Aorta (tissue), 5 donors: ENCODE measurements at regions not wholly inside any gene's neighbourhood (a gene's known extent, or its start where the extent isn't known, plus 50 kb on each side); places are given as distances from the start of the nearest gene placed in this dataset.

Experiments used
- ATAC-seq: fragments of 200-7000 bp; cut with Tn5 transposase; one replicate; pipeline ENCODE4 v1.9.1; 2022; ENCODE audit warnings: moderate library complexity; ENCODE audit not compliant: low FRiP score
- DNase-seq, 2 donors: peaks; one replicate each; pipeline ENCODE4 v3.0.0-alpha.2; 2020
- H3K27ac ChIP-seq, 2 donors: one replicate each; pipeline ENCODE4 v1.5.1; 2013; ENCODE audit warnings: low read length in 2 of 2, mild to moderate bottlenecking in 2 of 2, moderate library complexity in 2 of 2, control low read depth in 1 of 2, inconsistent platforms in 1 of 2, low read depth in 1 of 2
- H3K27me3 ChIP-seq, 2 donors: one replicate each; pipeline ENCODE4 v1.6.1; 2013; ENCODE audit warnings: control low read depth in 1 of 2, low read length in 1 of 2, mild to moderate bottlenecking in 1 of 2, moderate library complexity in 1 of 2; ENCODE audit not compliant: insufficient read depth in 2 of 2, control insufficient read depth in 1 of 2
- H3K36me3 ChIP-seq, 2 donors: one replicate each; pipeline ENCODE4 v1.6.1; 2013; ENCODE audit warnings: control low read depth in 1 of 2, low read length in 1 of 2, mild to moderate bottlenecking in 1 of 2; ENCODE audit not compliant: insufficient read depth in 2 of 2, control insufficient read depth in 1 of 2
- H3K4me1 ChIP-seq, 2 donors: one replicate each; pipeline ENCODE4 v1.6.1; 2013; ENCODE audit warnings: low read length in 2 of 2, control low read depth in 1 of 2, mild to moderate bottlenecking in 1 of 2, moderate library complexity in 1 of 2; ENCODE audit not compliant: insufficient read depth in 2 of 2, control insufficient read depth in 1 of 2
- H3K4me3 ChIP-seq, 2 donors: one replicate each; pipeline ENCODE4 v1.5.1; 2013; ENCODE audit warnings: low read length in 2 of 2, control low read depth in 1 of 2, mild to moderate bottlenecking in 1 of 2
- H3K9me3 ChIP-seq: one replicate; pipeline ENCODE4 v1.6.1; 2013; ENCODE audit warnings: mild to moderate bottlenecking, low read length; ENCODE audit not compliant: control insufficient read depth
- WGBS, 2 donors: extraction: QIAGEN DNeasy Blood & Tissue Kit; methylation state at CpG; one replicate each; pipeline ENCODE4 v1.1.7; 2013; 5-methylcytosine and 5-hydroxymethylcytosine counted together
- intact Hi-C, 2 donors: fragments of 100-400 bp; cut with DNase I; formaldehyde crosslinking; loops; one replicate each; pipeline versions ENCODE4 v1.14.2 to v1.15.0; 2022
- donor health status: healthy with polysubstance abuse.
- donor health status: Bipolar disorder and iron deficiency.
- donor health status: DM: no; HTN: no; CAD: no.
- donor health status: DM: no; HTN: no; CAD: no.
- donor health status: DM: yes; HTN: yes; CAD: no.

GRCh38 chr2:136539355-136539754 is 226.0 kb upstream of the THSD7B start:
- Histone ChIP-seq H3K36me3 (no peaks in the 10 kb centered on the region), H3K9me3 (no peaks in the 10 kb centered on the region), H3K4me1 (no peaks in the 10 kb centered on the region), H3K4me3 (no peak overlapping the region), H3K27me3 (no peaks in the 10 kb centered on the region), H3K27ac (no peak overlapping the region)
- DNase-seq (no peak), ATAC-seq (no peak)
- intact Hi-C loops, result no loop called here
- 81 to 84% methylated on average over 5 of the region's 5 CpGs for WGBS, 2 donors

GRCh38 chr2:136538489-136538888 is 226.9 kb upstream of the THSD7B start:
- Histone ChIP-seq H3K27ac (no peak overlapping the region), H3K9me3 (no peaks in the 10 kb centered on the region), H3K36me3 (no peaks in the 10 kb centered on the region), H3K4me3 (no peak overlapping the region), H3K4me1 (no peaks in the 10 kb centered on the region), H3K27me3 (no peaks in the 10 kb centered on the region)
- intact Hi-C loops, result no loop called here
- DNase-seq (no peak), ATAC-seq (no peak)
- WGBS, 2 donors, result 51 to 57% methylated on average over 4 of the region's 4 CpGs

- WGBS, 2 donors, result 45 to 50% methylated on average over 3 of the region's 3 CpGs
- no peak for ATAC-seq
- Histone ChIP-seq H3K9me3 (peaks cover 4% of the 10 kb centered on the region), H3K4me3 (no peak overlapping the region), H3K4me1 (no peaks in the 10 kb centered on the region), H3K36me3 (no peaks in the 10 kb centered on the region), H3K27ac (no peak overlapping the region), H3K27me3 (no peaks in the 10 kb centered on the region)
- intact Hi-C loops, result no loop called here
- no peak for DNase-seq
These were observed 230.5 kb upstream of the THSD7B start for GRCh38 chr2:136534811-136535210.

GRCh38 chr2:136532171-136532570 is 233.2 kb upstream of the THSD7B start:
- WGBS, 2 donors, result 87 to 92% methylated on average over 2 of the region's 2 CpGs
- H3K36me3 ChIP-seq, result no peaks in the 10 kb centered on the region
- H3K27ac ChIP-seq, result no peak overlapping the region
- no peak for ATAC-seq
- H3K9me3 ChIP-seq, result peaks cover 5% of the 10 kb centered on the region
- H3K27me3 ChIP-seq, result peaks cover 0 to 2% of the 10 kb centered on the region in 2 donors
- intact Hi-C loops, result no loop called here
- H3K4me1 ChIP-seq, result no peaks in the 10 kb centered on the region
- no peak overlapping the region for H3K4me3 ChIP-seq
- no peak for DNase-seq

- H3K27me3 ChIP-seq, result peaks cover 0 to 2% of the 10 kb centered on the region in 2 donors
- no peak overlapping the region for H3K27ac ChIP-seq
- no peak for ATAC-seq
- no peaks in the 10 kb centered on the region for H3K4me1 ChIP-seq
- peaks cover 5% of the 10 kb centered on the region for H3K9me3 ChIP-seq
- no peaks in the 10 kb centered on the region for H3K36me3 ChIP-seq
- 53 to 61% methylated on average over 2 of the region's 2 CpGs for WGBS, 2 donors
- H3K4me3 ChIP-seq, result no peak overlapping the region
- no peak for DNase-seq
- intact Hi-C loops, result no loop called here
These were observed 233.6 kb upstream of the THSD7B start for GRCh38 chr2:136531731-136532130.

- H3K9me3 ChIP-seq, result peaks cover 5% of the 10 kb centered on the region
- intact Hi-C loops, result no loop called here
- peaks cover 0 to 2% of the 10 kb centered on the region in 2 donors for H3K27me3 ChIP-seq
- no peak overlapping the region for H3K4me3 ChIP-seq
- ATAC-seq (no peak), DNase-seq (no peak)
- H3K27ac ChIP-seq, result no peak overlapping the region
- H3K4me1 ChIP-seq, result no peaks in the 10 kb centered on the region
- no peaks in the 10 kb centered on the region for H3K36me3 ChIP-seq
These were observed 235.2 kb upstream of the THSD7B start for GRCh38 chr2:136530146-136530545.

GRCh38 chr2:136527560-136527959 is 237.8 kb upstream of the THSD7B start:
- Histone ChIP-seq H3K9me3 (peaks cover 5% of the 10 kb centered on the region), H3K4me3 (no peak overlapping the region), H3K4me1 (no peaks in the 10 kb centered on the region), H3K36me3 (no peaks in the 10 kb centered on the region), H3K27ac (no peak overlapping the region), H3K27me3 (peaks cover 0 to 2% of the 10 kb centered on the region in 2 donors)
- intact Hi-C loops, result no loop called here
- ATAC-seq (no peak), DNase-seq (no peak)
- WGBS, 2 donors, result 3% methylated on average over 2 of the region's 2 CpGs

GRCh38 chr2:136522724-136523123 is 242.6 kb upstream of the THSD7B start:
- no peak for ATAC-seq
- Histone ChIP-seq H3K27me3 (peaks cover 0 to 2% of the 10 kb centered on the region in 2 donors), H3K9me3 (peaks cover 1% of the 10 kb centered on the region), H3K36me3 (no peaks in the 10 kb centered on the region), H3K27ac (no peak overlapping the region), H3K4me1 (no peaks in the 10 kb centered on the region), H3K4me3 (no peak overlapping the region)
- no peak for DNase-seq
- 85 to 91% methylated on average over 6 of the region's 6 CpGs for whole genome bisulfite sequencing, 2 donors
- intact Hi-C loops, result no loop called here

- H3K27ac ChIP-seq, result no peak overlapping the region
- H3K4me1 ChIP-seq, result no peaks in the 10 kb centered on the region
- DNase-seq (no peak), ATAC-seq (no peak)
- 3 to 18% methylated on average over 2 of the region's 2 CpGs for WGBS, 2 donors
- no peak overlapping the region for H3K4me3 ChIP-seq
- no peaks in the 10 kb centered on the region for H3K9me3 ChIP-seq
- intact Hi-C loops, result no loop called here
- no peaks in the 10 kb centered on the region for H3K36me3 ChIP-seq
- no peaks in the 10 kb centered on the region for H3K27me3 ChIP-seq
These were observed 247.6 kb upstream of the THSD7B start for GRCh38 chr2:136517716-136518115.
